ENCODE measurements at regions not wholly inside any gene's neighbourhood (a gene's known extent, or its start where the extent isn't known, plus 50 kb on each side); places are given as distances from the start of the nearest gene placed in this dataset.

DNA sequence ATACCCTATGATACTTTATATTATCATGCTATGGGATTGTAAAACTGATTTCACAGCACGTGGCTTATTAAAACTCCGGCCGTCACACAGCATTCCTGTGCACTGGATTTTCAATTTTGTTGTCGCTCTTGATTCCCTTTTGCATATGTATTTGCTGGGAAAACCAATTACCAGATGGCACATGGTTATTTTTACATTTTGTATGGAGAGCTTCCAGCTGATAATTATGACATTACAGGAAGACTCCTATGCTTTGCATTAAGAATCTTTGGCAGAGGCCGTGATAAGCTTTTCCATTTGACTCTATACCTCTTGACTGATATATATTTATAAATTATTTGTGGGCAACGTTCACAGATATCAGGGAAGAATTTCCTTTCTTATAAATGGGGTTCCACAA is 381.2 kb upstream of the RORB start:
- Histone ChIP-seq H3K4me2 (ENCODE audit: low read depth, low read length, poor library complexity, severe bottlenecking) (no peak overlapping the region), H3K4me1 (ENCODE audit: insufficient read depth, low read length, poor library complexity, severe bottlenecking) (peaks cover 4% of the 10 kb centered on the region), H2AFZ (ENCODE audit: low read length) (no peak overlapping the region), H3K4me3 (ENCODE audit: low read length, poor library complexity, severe bottlenecking) (no peak overlapping the region), H3K9me3 (ENCODE audit: insufficient read depth, low read depth, low read length) (no peaks in the 10 kb centered on the region), H3K79me2 (ENCODE audit: insufficient read depth, low read length) (no peaks in the 10 kb centered on the region), H3F3A (ENCODE audit: low read depth) (no peaks in the 10 kb centered on the region), H3K9ac (ENCODE audit: low read depth, low read length, poor library complexity, severe bottlenecking) (no peak overlapping the region), H3K27me3 (ENCODE audit: insufficient read depth, low read length, poor library complexity, severe bottlenecking) (no peaks in the 10 kb centered on the region), H4K20me1 (ENCODE audit: insufficient read depth, low read length, poor library complexity, severe bottlenecking) (no peaks in the 10 kb centered on the region), H3K9me2 (replicated peaks; ENCODE audit: low read depth, low read length) (no peaks in the 10 kb centered on the region), H3K36me3 (ENCODE audit: insufficient read depth, low read length) (no peaks in the 10 kb centered on the region)
- TF ChIP-seq CTCF (conservative IDR thresholded peaks at IDR 0.05; ENCODE audit: low read length) (no peak), EZH2phosphoT487 (IDR thresholded peaks at IDR 0.05; ENCODE audit: borderline replicate concordance) (no peak)

GRCh38 chr9:74117151-74117550 is 380.0 kb upstream of the RORB start:
- Histone ChIP-seq H3K79me2 (ENCODE audit: insufficient read depth, low read length) (no peaks in the 10 kb centered on the region), H3K4me1 (ENCODE audit: insufficient read depth, low read length, poor library complexity, severe bottlenecking) (peaks cover 11% of the 10 kb centered on the region), H2AFZ (ENCODE audit: low read length) (no peak overlapping the region), H3K27me3 (ENCODE audit: insufficient read depth, low read length, poor library complexity, severe bottlenecking) (no peaks in the 10 kb centered on the region), H3K4me2 (ENCODE audit: low read depth, low read length, poor library complexity, severe bottlenecking) (no peak overlapping the region), H3F3A (ENCODE audit: low read depth) (no peaks in the 10 kb centered on the region), H3K9me2 (replicated peaks; ENCODE audit: low read depth, low read length) (no peaks in the 10 kb centered on the region), H3K9ac (ENCODE audit: low read depth, low read length, poor library complexity, severe bottlenecking) (no peak overlapping the region), H3K4me3 (ENCODE audit: low read length, poor library complexity, severe bottlenecking) (no peak overlapping the region), H4K20me1 (ENCODE audit: insufficient read depth, low read length, poor library complexity, severe bottlenecking) (no peaks in the 10 kb centered on the region), H3K36me3 (ENCODE audit: insufficient read depth, low read length) (no peaks in the 10 kb centered on the region), H3K9me3 (ENCODE audit: insufficient read depth, low read depth, low read length) (no peaks in the 10 kb centered on the region)
- TF ChIP-seq EZH2phosphoT487 (IDR thresholded peaks at IDR 0.05; ENCODE audit: borderline replicate concordance) (no peak), CTCF (conservative IDR thresholded peaks at IDR 0.05; ENCODE audit: low read length) (no peak)

DNA sequence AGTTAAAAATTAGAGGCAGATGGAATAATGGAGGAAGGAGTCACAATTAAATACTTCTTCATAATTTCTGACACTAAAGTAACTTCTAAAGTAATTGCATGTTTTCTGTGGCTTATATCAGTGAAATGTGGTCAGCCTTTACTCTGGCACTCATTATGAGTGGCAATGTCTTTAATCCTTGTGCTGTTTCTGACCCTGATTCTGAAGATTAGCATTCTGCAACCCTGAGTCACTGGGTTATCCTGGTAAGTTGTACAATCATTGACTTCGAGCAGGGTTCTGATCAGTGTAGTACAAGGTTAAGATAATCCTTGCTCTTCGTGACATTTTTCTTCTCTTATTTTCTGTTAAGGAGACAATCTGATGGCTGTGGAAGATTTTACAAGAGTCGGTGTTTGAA is 379.4 kb upstream of the RORB start:
- H3F3A ChIP-seq (ENCODE audit: low read depth): no peaks in the 10 kb centered on the region
- H3K79me2 ChIP-seq (ENCODE audit: insufficient read depth, low read length): no peaks in the 10 kb centered on the region
- TF ChIP-seq CTCF (conservative IDR thresholded peaks at IDR 0.05; ENCODE audit: low read length): no peak
- no peak for TF ChIP-seq EZH2phosphoT487 (IDR thresholded peaks at IDR 0.05; ENCODE audit: borderline replicate concordance)
- no peaks in the 10 kb centered on the region for H3K9me2 ChIP-seq (replicated peaks; ENCODE audit: low read depth, low read length)
- H3K9ac ChIP-seq (ENCODE audit: low read depth, low read length, poor library complexity, severe bottlenecking): no peak overlapping the region
- no peaks in the 10 kb centered on the region for H3K9me3 ChIP-seq (ENCODE audit: insufficient read depth, low read depth, low read length)
- H3K4me2 ChIP-seq (ENCODE audit: low read depth, low read length, poor library complexity, severe bottlenecking): no peak overlapping the region
- H3K4me3 ChIP-seq (ENCODE audit: low read length, poor library complexity, severe bottlenecking): no peak overlapping the region
- no peaks in the 10 kb centered on the region for H4K20me1 ChIP-seq (ENCODE audit: insufficient read depth, low read length, poor library complexity, severe bottlenecking)
- H3K27me3 ChIP-seq (ENCODE audit: insufficient read depth, low read length, poor library complexity, severe bottlenecking): no peaks in the 10 kb centered on the region
- H2AFZ ChIP-seq (ENCODE audit: low read length): no peak overlapping the region
- H3K36me3 ChIP-seq (ENCODE audit: insufficient read depth, low read length): no peaks in the 10 kb centered on the region
- peaks cover 17% of the 10 kb centered on the region for H3K4me1 ChIP-seq (ENCODE audit: insufficient read depth, low read length, poor library complexity, severe bottlenecking)

Data from Loucy (cell line).